A549 (cell line): ENCODE measurements at regions not wholly inside any gene's neighbourhood (a gene's known extent, or its start where the extent isn't known, plus 50 kb on each side); places are given as distances from the start of the nearest gene placed in this dataset.

ENCODE experiments used
- ATAC-seq, 2 experiments: fragments of 200-7000 bp in 1 of 2; fragments of >200 bp in 1 of 2; cut with Nextera tagmentation in 1 of 2; cut with Tn5 transposase in 1 of 2; 3 replicates each; pipeline versions ENCODE4 v1.8.0 to v1.9.1; 2018 to 2020; ENCODE audit warnings: mild to moderate bottlenecking in 1 of 2, moderate library complexity in 1 of 2
- CTCF ChIA-PET: fragments of 300-600 bp; sonication (Branson Sonifier 250); formaldehyde crosslinking; extraction: SDS; loops from one replicate; lab custom pipeline; 2021; ENCODE audit warnings: antibody characterized with exemption, inconsistent platforms; lab: Yijun Ruan, JAX
- POLR2A ChIA-PET: fragments of 350-600 bp; formaldehyde crosslinking; extraction: SDS; loops from one replicate; lab custom pipeline; 2021; ENCODE audit warnings: antibody characterized with exemption, inconsistent platforms; lab: Yijun Ruan, JAX
- DNase-seq, 2 experiments: peaks; one replicate each; pipeline versions ENCODE4 v3.0.0 to v3.0.0-alpha.2; 2011 to 2016; ENCODE audit warnings: low read depth in 1 of 2, low spot score in 1 of 2
- FAIRE-seq: peaks from 2 replicates; lab custom pipeline; 2011; peaks lifted over from hg19 to GRCh38; lab: Jason Lieb, UNC
- H3K27ac ChIP-seq, 2 experiments: fragments of >200 bp; sonication (Bioruptor Twin); formaldehyde crosslinking; 3 replicates each; pipeline ENCODE4 v1.5.1; 2016 to 2017
- H3K4me1 ChIP-seq: fragments of >200 bp; sonication (Bioruptor Twin); formaldehyde crosslinking; 3 replicates; pipeline ENCODE4 v1.6.1; 2016
- H3K4me2 ChIP-seq: fragments of >200 bp; sonication (Bioruptor Twin); formaldehyde crosslinking; 3 replicates; pipeline ENCODE4 v1.6.1; 2016
- H3K4me3 ChIP-seq: fragments of >200 bp; sonication (Bioruptor Twin); formaldehyde crosslinking; 3 replicates; pipeline ENCODE4 v1.5.1; 2016
- H3K9me3 ChIP-seq: fragments of >200 bp; sonication (Bioruptor Twin); formaldehyde crosslinking; 3 replicates; pipeline ENCODE4 v1.6.1; 2016
- ATOH8 ChIP-seq: fragments of 250-450 bp; sonication (Bioruptor Pico); IDR thresholded peaks from 2 replicates; pipeline ENCODE4 v1.5.0; 2020; ENCODE audit warnings: low read depth, mild to moderate bottlenecking, moderate library complexity
- BCL3 ChIP-seq: fragments of >200 bp; sonication (Bioruptor Twin); formaldehyde crosslinking; IDR thresholded peaks from 3 replicates; pipeline ENCODE4 v1.6.1; 2016
- CTCF ChIP-seq: fragments of >200 bp; sonication (Bioruptor Twin); formaldehyde crosslinking; IDR thresholded peaks from 3 replicates; pipeline ENCODE4 v1.5.1; 2016
- EHF ChIP-seq: fragments of 250-450 bp; sonication (Bioruptor Pico); IDR thresholded peaks from 2 replicates; pipeline ENCODE4 v1.5.0; 2020; ENCODE audit warnings: mild to moderate bottlenecking
- EP300 ChIP-seq, 2 experiments: fragments of >200 bp; sonication (Bioruptor Twin); formaldehyde crosslinking; IDR thresholded peaks; 2 replicates in 1 of 2; 3 replicates in 1 of 2; pipeline ENCODE4 v1.6.1; 2016 to 2017
- FOSB ChIP-seq: fragments of 250-450 bp; sonication (Bioruptor Pico); IDR thresholded peaks from 2 replicates; pipeline ENCODE4 v1.5.0; 2020; ENCODE audit warnings: mild to moderate bottlenecking, moderate library complexity
- FOSL2 ChIP-seq, 2 experiments: fragments of 450-650 bp in 1 of 2; fragments of >200 bp in 1 of 2; sonication (Bioruptor Twin) in 1 of 2; formaldehyde crosslinking; IDR thresholded peaks; 2 replicates each; pipeline versions ENCODE4 v1.5.0 to v1.6.1; 2016 to 2020; ENCODE audit warnings: mild to moderate bottlenecking in 1 of 2, moderate library complexity in 1 of 2
- FOXS1 ChIP-seq: fragments of 250-450 bp; sonication (Bioruptor Pico); IDR thresholded peaks from 2 replicates; pipeline ENCODE4 v1.5.0; 2020; ENCODE audit warnings: mild to moderate bottlenecking, moderate library complexity
- GATA3 ChIP-seq: IDR thresholded peaks from 2 replicates; pipeline ENCODE4 v1.6.1; 2012; ENCODE audit warnings: borderline replicate concordance
- HDAC2 ChIP-seq: fragments of 200-600 bp; sonication (generic); IDR thresholded peaks from 2 replicates; pipeline ENCODE4 v1.6.1; 2016
- HEYL ChIP-seq: fragments of 250-450 bp; sonication (Bioruptor Pico); IDR thresholded peaks from 2 replicates; pipeline ENCODE4 v1.8.0; 2021; ENCODE audit warnings: mild to moderate bottlenecking, moderate library complexity
- HOXB5 ChIP-seq: fragments of 250-450 bp; sonication (Bioruptor Pico); IDR thresholded peaks from 2 replicates; pipeline ENCODE4 v1.5.0; 2020; ENCODE audit warnings: mild to moderate bottlenecking, moderate library complexity
- JUN ChIP-seq, 2 experiments: fragments of >200 bp; sonication (Bioruptor Twin); formaldehyde crosslinking; IDR thresholded peaks; 2 replicates in 1 of 2; 3 replicates in 1 of 2; pipeline ENCODE4 v1.6.1; 2016 to 2017
- JUNB ChIP-seq: fragments of >200 bp; sonication (Bioruptor Twin); formaldehyde crosslinking; IDR thresholded peaks from 2 replicates; pipeline ENCODE4 v1.6.1; 2016
- KDM1A ChIP-seq: fragments of 200-600 bp; sonication (generic); IDR thresholded peaks from 2 replicates; pipeline ENCODE4 v1.6.1; 2016; ENCODE audit warnings: low read depth, mild to moderate bottlenecking
- MAX ChIP-seq: IDR thresholded peaks from 2 replicates; pipeline ENCODE4 v1.6.1; 2012
- MAZ ChIP-seq: fragments of 150-350 bp; IDR thresholded peaks from 2 replicates; pipeline ENCODE4 v1.6.1; 2014; ENCODE audit warnings: antibody characterized with exemption, low read depth, low read length, borderline replicate concordance
- PBX3 ChIP-seq: IDR thresholded peaks from 2 replicates; pipeline ENCODE4 v1.6.1; 2012
- RAD21 ChIP-seq, 2 experiments: fragments of >200 bp in 1 of 2; sonication (Bioruptor Twin) in 1 of 2; formaldehyde crosslinking in 1 of 2; IDR thresholded peaks in 1 of 2; conservative IDR thresholded peaks in 1 of 2; 2 replicates in 1 of 2; 3 replicates in 1 of 2; pipeline ENCODE4 v1.6.1; 2012 to 2018; ENCODE audit warnings: inconsistent platforms in 1 of 2
- RCOR1 ChIP-seq: fragments of 150-350 bp; IDR thresholded peaks from 2 replicates; pipeline ENCODE4 v1.6.1; 2014; ENCODE audit warnings: antibody characterized with exemption, low read length, low read depth
- REST ChIP-seq: fragments of 200-600 bp; sonication (generic); IDR thresholded peaks from 2 replicates; pipeline ENCODE4 v1.6.1; 2016; ENCODE audit warnings: antibody characterized with exemption, mild to moderate bottlenecking, moderate library complexity
- RNF2 ChIP-seq: fragments of 200-600 bp; sonication (generic); IDR thresholded peaks from 2 replicates; pipeline ENCODE4 v1.6.1; 2016; ENCODE audit warnings: low read depth, mild to moderate bottlenecking, antibody characterized with exemption, moderate library complexity, borderline replicate concordance
- ZNF302 ChIP-seq: fragments of 250-450 bp; sonication (Bioruptor Pico); IDR thresholded peaks from 2 replicates; pipeline ENCODE4 v1.9.0; 2021; ENCODE audit warnings: inconsistent platforms, mild to moderate bottlenecking, moderate library complexity
- ZSCAN20 ChIP-seq: fragments of 250-450 bp; sonication (Bioruptor Pico); IDR thresholded peaks from 2 replicates; pipeline ENCODE4 v1.8.0; 2022; ENCODE audit warnings: mild to moderate bottlenecking, moderate library complexity
- WGBS: methylation state at CpG from one replicate; pipeline ENCODE4 v1.1.6; 2017; ENCODE audit errors: missing lambda C conversion rate; 5-methylcytosine and 5-hydroxymethylcytosine counted together

- peak overlapping the region; percentile 60 for H3K4me2 ChIP-seq
- TF ChIP-seq MAX (no peak), JUN (IDR thresholded peaks at IDR 0.05) (no peak), ZSCAN20 (no peak), JUNB (0 out of 2 replicates have a peak, but pooled peaks have one; percentile 1), CTCF (no peak), MAZ (no peak), FOSB (CRISPR knock-in tag) (no peak), HDAC2 (no peak), HEYL (0 out of 2 replicates have a peak, but pooled peaks have one; percentile 1), ZNF302 (CRISPR knock-in tag) (no peak), REST (no peak)
- FAIRE-seq (no peak), DNase-seq (no peak), ATAC-seq (no peak)
- peak overlapping the region; percentile 5; the same call in 1 of the 3 replicates for H3K4me3 ChIP-seq
- H3K4me1 ChIP-seq = peaks cover 63% of the 10 kb centered on the region
- WGBS = 54% methylated on average over 4 of the region's 4 CpGs
- no peaks in the 10 kb centered on the region for H3K9me3 ChIP-seq
- POLR2A ChIA-PET = interaction anchor here (0.7 to 2.4 kb wide), 5 partner anchors 12 to 51 kb away, joined by 3 to 8 read pairs (median 4); partner anchors contain the start of gene ERRFI1
- CTCF ChIA-PET = interaction anchor here (0.8 to 2.2 kb wide), 8 partner anchors 14 to 237 kb away, joined by 3 to 9 read pairs (median 5); no protein-coding TSS in a partner anchor
- peak overlapping the region; percentile 88 to 90 for H3K27ac ChIP-seq
These were observed 51.5 kb upstream of the ERRFI1 start for GRCh38 chr1:8077602-8078001.

GRCh38 chr1:8077120-8077573 lies 51.0 kb upstream of the ERRFI1 start:
- FAIRE-seq = no peak
- ATAC-seq = peak; percentile 94 to 99
- no peaks in the 10 kb centered on the region for H3K9me3 ChIP-seq
- H3K27ac ChIP-seq = peak overlapping the region; percentile 88 to 90
- ChIA-PET CTCF (interaction anchor here (1.0 to 2.2 kb wide), 6 partner anchors 14 to 238 kb away, joined by 3 to 9 read pairs (median 6); no protein-coding TSS in a partner anchor), POLR2A (interaction anchor here (0.6 to 2.4 kb wide), 8 partner anchors 12 to 182 kb away, joined by 3 to 10 read pairs (median 4); partner anchors contain the start of gene ERRFI1)
- no peak overlapping the region for H3K4me3 ChIP-seq
- H3K4me1 ChIP-seq = peaks cover 62% of the 10 kb centered on the region
- WGBS = 0% methylated on average over 8 of the region's 8 CpGs
- peak overlapping the region; percentile 60 for H3K4me2 ChIP-seq
- TF ChIP-seq PBX3 (peak; percentile 64; the same call in 1 of the 2 replicates), HEYL (peak; percentile 84; the same call in 1 of the 2 replicates), ATOH8 (peak; percentile 87; the same call in 1 of the 2 replicates), BCL3 (peak; percentile 45; the same call in 1 of the 3 replicates), KDM1A (no peak), FOSL2 (IDR thresholded peaks at IDR 0.05) (peak; percentile 40; the same call in 1 of the 2 replicates), FOSL2 (CRISPR knock-in tag; IDR thresholded peaks at IDR 0.05) (peak; percentile 89), ZSCAN20 (peak; percentile 88), HOXB5 (0 out of 2 replicates have a peak, but pooled peaks have one; percentile 22), JUN (IDR thresholded peaks at IDR 0.05) (peak in 1 of 2 experiments; percentile 69; a peak in 1 of 5 replicates), MAX (peak; percentile 84), EHF (peak; percentile 73; the same call in 1 of the 2 replicates), JUNB (peak; percentile 67), RCOR1 (no peak), FOXS1 (0 out of 2 replicates have a peak, but pooled peaks have one; percentile 24), RAD21 (conservative IDR thresholded peaks at IDR 0.05 in 1 of 2, IDR thresholded peaks at IDR 0.05 in 1 of 2) (peak; percentile 20 to 38; a peak in 4 of 5 replicates), RNF2 (no peak), FOSB (CRISPR knock-in tag) (no peak), EP300 (IDR thresholded peaks at IDR 0.05) (peak; percentile 39 to 50; a peak in 2 of 5 replicates), GATA3 (peak; percentile 48)
- DNase-seq = peak; percentile 77 to 93
